ENCODE measurements at regions not wholly inside any gene's neighbourhood (a gene's known extent, or its start where the extent isn't known, plus 50 kb on each side); places are given as distances from the start of the nearest gene placed in this dataset.

- TF ChIP-seq CTCF (IDR thresholded peaks at IDR 0.05): no peak
- Histone ChIP-seq H3K27ac (no peak overlapping the region), H3K4me1 (ENCODE audit: control insufficient read depth in 1 of 2, insufficient read depth in 1 of 2, low read depth in 1 of 2, low read length in 1 of 2) (no peaks in the 10 kb centered on the region), H3K27me3 (no peaks in the 10 kb centered on the region), H3K4me3 (ENCODE audit: low read depth in 1 of 2, low read length in 1 of 2) (no peak overlapping the region), H3K9me3 (no peaks in the 10 kb centered on the region), H3K36me3 (no peaks in the 10 kb centered on the region)
Measured at GRCh38 chr1:29830383-29830782, 594.1 kb downstream of the PTPRU start.

- no peaks in the 10 kb centered on the region for H3K36me3 ChIP-seq
- H3K27ac ChIP-seq: no peak overlapping the region
- no peaks in the 10 kb centered on the region for H3K9me3 ChIP-seq
- no peaks in the 10 kb centered on the region for H3K27me3 ChIP-seq
- H3K4me3 ChIP-seq (ENCODE audit: low read depth in 1 of 2, low read length in 1 of 2): no peak overlapping the region
- no peaks in the 10 kb centered on the region for H3K4me1 ChIP-seq (ENCODE audit: control insufficient read depth in 1 of 2, insufficient read depth in 1 of 2, low read depth in 1 of 2, low read length in 1 of 2)
- TF ChIP-seq CTCF (IDR thresholded peaks at IDR 0.05): no peak
Measured at GRCh38 chr1:29829448-29830344, 593.4 kb downstream of the PTPRU start.

- TF ChIP-seq CTCF (IDR thresholded peaks at IDR 0.05): no peak
- Histone ChIP-seq H3K4me3 (ENCODE audit: low read depth in 1 of 2, low read length in 1 of 2) (no peak overlapping the region), H3K4me1 (ENCODE audit: control insufficient read depth in 1 of 2, insufficient read depth in 1 of 2, low read depth in 1 of 2, low read length in 1 of 2) (no peaks in the 10 kb centered on the region), H3K27me3 (no peaks in the 10 kb centered on the region), H3K27ac (no peak overlapping the region), H3K9me3 (no peaks in the 10 kb centered on the region), H3K36me3 (no peaks in the 10 kb centered on the region)
Measured at GRCh38 chr1:29828526-29829447, 592.5 kb downstream of the PTPRU start.

- TF ChIP-seq CTCF (IDR thresholded peaks at IDR 0.05): no peak
- Histone ChIP-seq H3K27ac (no peak overlapping the region), H3K4me1 (ENCODE audit: control insufficient read depth in 1 of 2, insufficient read depth in 1 of 2, low read depth in 1 of 2, low read length in 1 of 2) (no peaks in the 10 kb centered on the region), H3K9me3 (no peaks in the 10 kb centered on the region), H3K27me3 (peaks cover 6% of the 10 kb centered on the region), H3K36me3 (no peaks in the 10 kb centered on the region), H3K4me3 (ENCODE audit: low read depth in 1 of 2, low read length in 1 of 2) (no peak overlapping the region)
Measured at GRCh38 chr1:29827801-29828525, 591.6 kb downstream of the PTPRU start.

- H3K36me3 ChIP-seq: no peaks in the 10 kb centered on the region
- no peak overlapping the region for H3K4me3 ChIP-seq (ENCODE audit: low read depth in 1 of 2, low read length in 1 of 2)
Measured at GRCh38 chr1:29827237-29827750, 591.0 kb downstream of the PTPRU start.

More at GRCh38 chr1:29827237-29827750, 591.0 kb downstream of the PTPRU start:
- TF ChIP-seq CTCF (IDR thresholded peaks at IDR 0.05): no peak
- no peaks in the 10 kb centered on the region for H3K9me3 ChIP-seq
- H3K27me3 ChIP-seq: peaks cover 10% of the 10 kb centered on the region
- no peak overlapping the region for H3K27ac ChIP-seq
- no peaks in the 10 kb centered on the region for H3K4me1 ChIP-seq (ENCODE audit: control insufficient read depth in 1 of 2, insufficient read depth in 1 of 2, low read depth in 1 of 2, low read length in 1 of 2)
